HG03342 (cell line): ENCODE measurements at regions not wholly inside any gene's neighbourhood (a gene's known extent, or its start where the extent isn't known, plus 50 kb on each side); places are given as distances from the start of the nearest gene placed in this dataset.

Experiments used
- ATAC-seq: cut with Tn5 transposase; IDR thresholded peaks from one replicate; pipeline ENCODE4 v1.9.1; 2021; ENCODE audit warnings: mild to moderate bottlenecking, moderate library complexity; ENCODE audit not compliant: unreplicated experiment

GRCh38 chrX:15985937-15986336 is 131.3 kb upstream of the AP1S2 start:
- no peak for ATAC-seq

- no peak for ATAC-seq
Observed at GRCh38 chrX:15983034-15983433, 128.4 kb upstream of the AP1S2 start.

GRCh38 chrX:15977644-15978043 is 123.0 kb upstream of the AP1S2 start:
- no peak for ATAC-seq

GRCh38 chrX:15976396-15976795 is 121.8 kb upstream of the AP1S2 start:
- ATAC-seq: no peak

- ATAC-seq: no peak
Observed at GRCh38 chrX:15973946-15974345, 119.3 kb upstream of the AP1S2 start.

- ATAC-seq: peak; percentile 67
Observed at GRCh38 chrX:15973299-15973698, 118.7 kb upstream of the AP1S2 start.

GRCh38 chrX:15971696-15972095 is 117.1 kb upstream of the AP1S2 start:
- ATAC-seq: no peak

GRCh38 chrX:15963858-15964257 is 109.2 kb upstream of the AP1S2 start:
- ATAC-seq: no peak

GRCh38 chrX:15960237-15960636 is 105.6 kb upstream of the AP1S2 start:
- ATAC-seq: no peak

GRCh38 chrX:15956681-15957080 is 102.1 kb upstream of the AP1S2 start:
- ATAC-seq: no peak

- ATAC-seq: no peak
Observed at GRCh38 chrX:15953801-15954200, 99.2 kb upstream of the AP1S2 start.

- no peak for ATAC-seq
Observed at GRCh38 chrX:15952212-15952611, 97.6 kb upstream of the AP1S2 start.

GRCh38 chrX:15948318-15948660 is 93.7 kb upstream of the AP1S2 start:
- no peak for ATAC-seq

- no peak for ATAC-seq
Observed at GRCh38 chrX:15947648-15948317, 93.2 kb upstream of the AP1S2 start.

GRCh38 chrX:15946783-15947580 is 92.4 kb upstream of the AP1S2 start:
- no peak for ATAC-seq

- no peak for ATAC-seq
Observed at GRCh38 chrX:15943391-15943790, 88.8 kb upstream of the AP1S2 start.

GRCh38 chrX:15942307-15942706 is 87.7 kb upstream of the AP1S2 start:
- ATAC-seq: no peak

- no peak for ATAC-seq
Observed at GRCh38 chrX:15939737-15940136, 85.1 kb upstream of the AP1S2 start.

- ATAC-seq: no peak
Observed at GRCh38 chrX:15938072-15938471, 83.5 kb upstream of the AP1S2 start.

GRCh38 chrX:15931362-15931761 is 76.7 kb upstream of the AP1S2 start:
- ATAC-seq: no peak

- no peak for ATAC-seq
Observed at GRCh38 chrX:15930585-15930984, 76.0 kb upstream of the AP1S2 start.

GRCh38 chrX:15929194-15929593 is 74.6 kb upstream of the AP1S2 start:
- no peak for ATAC-seq

- no peak for ATAC-seq
Observed at GRCh38 chrX:15926622-15927021, 72.0 kb upstream of the AP1S2 start.
